Testis (tissue), 2 donors: ENCODE measurements at regions not wholly inside any gene's neighbourhood (a gene's known extent, or its start where the extent isn't known, plus 50 kb on each side); places are given as distances from the start of the nearest gene placed in this dataset.

ENCODE experiments used
- DNase-seq: peaks from one replicate; pipeline ENCODE4 v3.0.0-alpha.2; 2019
- H3K27ac ChIP-seq, 2 donors: fragments of 200-600 bp; sonication (generic); one replicate each; pipeline ENCODE4 v1.5.1; 2019
- H3K27me3 ChIP-seq: fragments of 200-600 bp; sonication (generic); one replicate; pipeline ENCODE4 v1.5.1; 2019
- H3K36me3 ChIP-seq: fragments of 200-600 bp; sonication (generic); one replicate; pipeline ENCODE4 v1.5.1; 2017; ENCODE audit warnings: low read depth; ENCODE audit errors: missing control alignments
- H3K4me1 ChIP-seq: fragments of 200-600 bp; sonication (generic); one replicate; pipeline ENCODE4 v1.5.1; 2019
- H3K4me3 ChIP-seq, 2 donors: fragments of 200-600 bp; sonication (generic); one replicate each; pipeline ENCODE4 v1.5.1; 2017 to 2019
- H3K9me3 ChIP-seq: fragments of 200-600 bp; sonication (generic); one replicate; pipeline ENCODE4 v1.5.1; 2017
- CTCF ChIP-seq, 3 experiments: fragments of 450-650 bp in 2 of 3; fragments of 200-600 bp in 1 of 3; sonication (generic) in 1 of 3; IDR thresholded peaks; one replicate each; pipeline ENCODE4 v1.5.1; 2016 to 2019; ENCODE audit warnings: antibody characterized with exemption in 3 of 3, mild to moderate bottlenecking in 2 of 3, moderate library complexity in 1 of 3
- POLR2A ChIP-seq: fragments of 450-650 bp; IDR thresholded peaks from one replicate; pipeline ENCODE4 v1.6.1; 2017; ENCODE audit warnings: antibody characterized with exemption, mild to moderate bottlenecking, moderate library complexity
- WGBS, 2 donors: methylation state at CpG; one replicate each; pipeline ENCODE4 v1.1.5; 2018; 5-methylcytosine and 5-hydroxymethylcytosine counted together
- intact Hi-C: fragments of 100-400 bp; cut with DNase I; formaldehyde crosslinking; loops from one replicate; pipeline ENCODE4 v1.15.1; 2023; ENCODE audit warnings: low total_unique reads

GRCh38 chr4:28247805-28248204 is 1387.2 kb downstream of the STIM2 start:
- H3K4me3 ChIP-seq = no peak overlapping the region
- TF ChIP-seq CTCF (IDR thresholded peaks at IDR 0.05) = no peak
- TF ChIP-seq POLR2A = no peak
- intact Hi-C loops = no loop called here
- H3K9me3 ChIP-seq = no peaks in the 10 kb centered on the region
- no peaks in the 10 kb centered on the region for H3K27me3 ChIP-seq
- no peak overlapping the region for H3K27ac ChIP-seq
- H3K36me3 ChIP-seq = no peaks in the 10 kb centered on the region
- WGBS, 2 donors = 89 to 94% methylated on average over 2 of the region's 2 CpGs
- no peaks in the 10 kb centered on the region for H3K4me1 ChIP-seq
- DNase-seq = no peak

GRCh38 chr4:28248269-28248668 is 1387.6 kb downstream of the STIM2 start:
- no peak overlapping the region for H3K27ac ChIP-seq
- H3K27me3 ChIP-seq = no peaks in the 10 kb centered on the region
- 61 to 75% methylated on average over 3 to 4 of the region's 4 CpGs for WGBS, 2 donors
- no peaks in the 10 kb centered on the region for H3K9me3 ChIP-seq
- intact Hi-C loops = no loop called here
- H3K4me1 ChIP-seq = no peaks in the 10 kb centered on the region
- TF ChIP-seq CTCF (IDR thresholded peaks at IDR 0.05) (no peak), POLR2A (no peak)
- H3K4me3 ChIP-seq = no peak overlapping the region
- no peaks in the 10 kb centered on the region for H3K36me3 ChIP-seq
- DNase-seq = no peak

GRCh38 chr4:28250646-28251045 is 1390.0 kb downstream of the STIM2 start:
- WGBS, 2 donors = 87 to 90% methylated on average over 2 of the region's 2 CpGs
- no peak overlapping the region for H3K27ac ChIP-seq
- no peaks in the 10 kb centered on the region for H3K27me3 ChIP-seq
- no peak for DNase-seq
- no peak for TF ChIP-seq CTCF (IDR thresholded peaks at IDR 0.05)
- TF ChIP-seq POLR2A = no peak
- no peaks in the 10 kb centered on the region for H3K9me3 ChIP-seq
- no peak overlapping the region for H3K4me3 ChIP-seq
- no peaks in the 10 kb centered on the region for H3K36me3 ChIP-seq
- H3K4me1 ChIP-seq = no peaks in the 10 kb centered on the region
- intact Hi-C loops = no loop called here

- no peak overlapping the region for H3K4me3 ChIP-seq
- DNase-seq = no peak
- TF ChIP-seq CTCF (IDR thresholded peaks at IDR 0.05) = no peak
- TF ChIP-seq POLR2A = no peak
- WGBS, 2 donors = 93 to 94% methylated on average over 2 of the region's 2 CpGs
- no peaks in the 10 kb centered on the region for H3K36me3 ChIP-seq
- H3K27ac ChIP-seq = no peak overlapping the region
- no peaks in the 10 kb centered on the region for H3K27me3 ChIP-seq
- intact Hi-C loops = no loop called here
- no peaks in the 10 kb centered on the region for H3K4me1 ChIP-seq
- no peaks in the 10 kb centered on the region for H3K9me3 ChIP-seq
Observed at GRCh38 chr4:28251831-28252230, 1391.2 kb downstream of the STIM2 start.

GRCh38 chr4:28254003-28254402 is 1393.4 kb downstream of the STIM2 start:
- H3K27ac ChIP-seq = no peak overlapping the region
- 90% methylated on average over 2 to 3 of the region's 3 CpGs for WGBS, 2 donors
- H3K36me3 ChIP-seq = no peaks in the 10 kb centered on the region
- no peak for DNase-seq
- H3K4me1 ChIP-seq = no peaks in the 10 kb centered on the region
- H3K9me3 ChIP-seq = no peaks in the 10 kb centered on the region
- H3K4me3 ChIP-seq = no peak overlapping the region
- no peaks in the 10 kb centered on the region for H3K27me3 ChIP-seq
- no peak for TF ChIP-seq CTCF (IDR thresholded peaks at IDR 0.05)
- no peak for TF ChIP-seq POLR2A
- intact Hi-C loops = no loop called here
